ENCODE measurements at regions not wholly inside any gene's neighbourhood (a gene's known extent, or its start where the extent isn't known, plus 50 kb on each side); places are given as distances from the start of the nearest gene placed in this dataset.

- no peak overlapping the region for H3K27ac ChIP-seq (ENCODE audit: low read length)
- intact Hi-C loops (cut with micrococcal nuclease): no loop called here
- TF ChIP-seq CTCF (IDR thresholded peaks at IDR 0.05): no peak
- Mint-ChIP-seq H3K36me3 (no peaks in the 10 kb centered on the region), H3K27me3 (ENCODE audit: low read depth in 2 of 2) (peaks cover 16 to 22% of the 10 kb centered on the region in 2 donors), H3K9me3 (no peaks in the 10 kb centered on the region), H3K27ac (no peak overlapping the region), H3K4me1 (no peaks in the 10 kb centered on the region), H3K4me3 (no peak overlapping the region)
- H3K4me3 ChIP-seq (ENCODE audit: low read length): no peak overlapping the region
- H3K27me3 ChIP-seq (ENCODE audit: control insufficient read depth, insufficient read depth, low read length): no peaks in the 10 kb centered on the region
- H3K9me3 ChIP-seq (ENCODE audit: control insufficient read depth, insufficient read depth, low read length): no peaks in the 10 kb centered on the region
- WGBS (ENCODE audit: insufficient coverage): 71% methylated on average over 2 of the region's 5 CpGs
- no peak for ATAC-seq
- no peaks in the 10 kb centered on the region for H3K4me1 ChIP-seq (ENCODE audit: control insufficient read depth, insufficient read depth, low read length)
- H3K36me3 ChIP-seq (ENCODE audit: control insufficient read depth, insufficient read depth, low read length): no peaks in the 10 kb centered on the region
- no peak for DNase-seq
Measured at GRCh38 chr21:38898422-38899096, 92.8 kb downstream of the ETS2 start.

- ATAC-seq (no peak), DNase-seq (no peak)
- Mint-ChIP-seq H3K4me3 (no peak overlapping the region), H3K4me1 (no peaks in the 10 kb centered on the region), H3K27ac (no peak overlapping the region), H3K36me3 (no peaks in the 10 kb centered on the region), H3K9me3 (no peaks in the 10 kb centered on the region), H3K27me3 (ENCODE audit: low read depth in 2 of 2) (peaks cover 16 to 22% of the 10 kb centered on the region in 2 donors)
- 48% methylated on average over 4 of the region's 6 CpGs for WGBS (ENCODE audit: insufficient coverage)
- intact Hi-C loops (cut with micrococcal nuclease): no loop called here
- no peak overlapping the region for H3K4me3 ChIP-seq (ENCODE audit: low read length)
- H3K36me3 ChIP-seq (ENCODE audit: control insufficient read depth, insufficient read depth, low read length): no peaks in the 10 kb centered on the region
- no peaks in the 10 kb centered on the region for H3K27me3 ChIP-seq (ENCODE audit: control insufficient read depth, insufficient read depth, low read length)
- H3K27ac ChIP-seq (ENCODE audit: low read length): no peak overlapping the region
- no peaks in the 10 kb centered on the region for H3K4me1 ChIP-seq (ENCODE audit: control insufficient read depth, insufficient read depth, low read length)
- no peaks in the 10 kb centered on the region for H3K9me3 ChIP-seq (ENCODE audit: control insufficient read depth, insufficient read depth, low read length)
- no peak for TF ChIP-seq CTCF (IDR thresholded peaks at IDR 0.05)
Measured at GRCh38 chr21:38897532-38898421, 92.0 kb downstream of the ETS2 start.

GRCh38 chr21:38894899-38895298 is 89.2 kb downstream of the ETS2 start:
- Mint-ChIP-seq H3K4me3 (no peak overlapping the region), H3K27me3 (ENCODE audit: low read depth in 2 of 2) (peaks cover 21 to 47% of the 10 kb centered on the region in 2 donors), H3K9me3 (no peaks in the 10 kb centered on the region), H3K27ac (no peak overlapping the region), H3K4me1 (no peaks in the 10 kb centered on the region), H3K36me3 (no peaks in the 10 kb centered on the region)
- Histone ChIP-seq H3K4me3 (ENCODE audit: low read length) (no peak overlapping the region), H3K36me3 (ENCODE audit: control insufficient read depth, insufficient read depth, low read length) (no peaks in the 10 kb centered on the region), H3K4me1 (ENCODE audit: control insufficient read depth, insufficient read depth, low read length) (no peaks in the 10 kb centered on the region), H3K9me3 (ENCODE audit: control insufficient read depth, insufficient read depth, low read length) (no peaks in the 10 kb centered on the region), H3K27me3 (ENCODE audit: control insufficient read depth, insufficient read depth, low read length) (no peaks in the 10 kb centered on the region), H3K27ac (ENCODE audit: low read length) (no peak overlapping the region)
- intact Hi-C loops (cut with micrococcal nuclease): no loop called here
- DNase-seq (no peak), ATAC-seq (no peak)
- WGBS (ENCODE audit: insufficient coverage): 91% methylated on average over 3 of the region's 3 CpGs
- TF ChIP-seq CTCF (IDR thresholded peaks at IDR 0.05): no peak
